Ascending aorta (tissue), 2 donors: ENCODE measurements at regions not wholly inside any gene's neighbourhood (a gene's known extent, or its start where the extent isn't known, plus 50 kb on each side); places are given as distances from the start of the nearest gene placed in this dataset.

Source experiments
- DNase-seq, 2 donors: peaks; one replicate each; pipeline ENCODE4 v3.0.0-alpha.2; 2019; ENCODE audit warnings: low spot score in 2 of 2
- H3K27ac ChIP-seq, 2 donors: fragments of 200-600 bp; sonication (generic); one replicate each; pipeline ENCODE4 v1.5.1; 2016 to 2017; ENCODE audit warnings: mild to moderate bottlenecking in 1 of 2
- H3K27me3 ChIP-seq: fragments of 200-600 bp; sonication (generic); one replicate; pipeline ENCODE4 v1.5.1; 2017
- H3K36me3 ChIP-seq, 2 donors: fragments of 200-600 bp; sonication (generic); one replicate each; pipeline ENCODE4 v1.5.1; 2016
- H3K4me1 ChIP-seq, 2 donors: fragments of 200-600 bp; sonication (generic); one replicate each; pipeline ENCODE4 v1.5.1; 2016 to 2017; ENCODE audit warnings: mild to moderate bottlenecking in 1 of 2
- H3K4me3 ChIP-seq, 2 donors: fragments of 200-600 bp; sonication (generic); one replicate each; pipeline ENCODE4 v1.5.1; 2016 to 2017; ENCODE audit warnings: mild to moderate bottlenecking in 1 of 2
- H3K9me3 ChIP-seq, 2 donors: fragments of 200-600 bp; sonication (generic); one replicate each; pipeline ENCODE4 v1.5.1; 2016
- CTCF ChIP-seq, 3 experiments: fragments of 200-600 bp in 2 of 3; fragments of 450-650 bp in 1 of 3; sonication (generic) in 2 of 3; IDR thresholded peaks; one replicate each; pipeline ENCODE4 v1.5.1; 2016 to 2019; ENCODE audit warnings: antibody characterized with exemption in 3 of 3, mild to moderate bottlenecking in 1 of 3, moderate library complexity in 1 of 3
- intact Hi-C: fragments of 100-400 bp; cut with DNase I; formaldehyde crosslinking; loops from one replicate; pipeline ENCODE4 v1.15.1; 2023

GRCh38 chr2:53397085-53397484 is 370.5 kb upstream of the CHAC2 start:
- intact Hi-C loops: no loop called here
- H3K27me3 ChIP-seq: no peaks in the 10 kb centered on the region
- H3K36me3 ChIP-seq: no peaks in the 10 kb centered on the region
- no peak overlapping the region for H3K4me3 ChIP-seq
- H3K27ac ChIP-seq: no peak overlapping the region
- TF ChIP-seq CTCF (IDR thresholded peaks at IDR 0.05): no peak
- no peaks in the 10 kb centered on the region for H3K4me1 ChIP-seq
- no peaks in the 10 kb centered on the region for H3K9me3 ChIP-seq
- DNase-seq: no peak

GRCh38 chr2:53381271-53381670 is 386.3 kb upstream of the CHAC2 start:
- no peak for TF ChIP-seq CTCF (IDR thresholded peaks at IDR 0.05)
- intact Hi-C loops: no loop called here
- no peak for DNase-seq
- Histone ChIP-seq H3K4me3 (no peak overlapping the region), H3K27ac (no peak overlapping the region), H3K4me1 (no peaks in the 10 kb centered on the region), H3K36me3 (no peaks in the 10 kb centered on the region), H3K27me3 (no peaks in the 10 kb centered on the region), H3K9me3 (no peaks in the 10 kb centered on the region)

GRCh38 chr2:53379547-53379946 is 388.1 kb upstream of the CHAC2 start:
- Histone ChIP-seq H3K27me3 (no peaks in the 10 kb centered on the region), H3K36me3 (no peaks in the 10 kb centered on the region), H3K27ac (no peak overlapping the region), H3K9me3 (no peaks in the 10 kb centered on the region), H3K4me3 (no peak overlapping the region), H3K4me1 (no peaks in the 10 kb centered on the region)
- intact Hi-C loops: no loop called here
- TF ChIP-seq CTCF (IDR thresholded peaks at IDR 0.05): no peak
- DNase-seq: no peak

GRCh38 chr2:53378791-53379190 is 388.8 kb upstream of the CHAC2 start:
- intact Hi-C loops: no loop called here
- no peak for DNase-seq
- Histone ChIP-seq H3K27me3 (no peaks in the 10 kb centered on the region), H3K4me1 (no peaks in the 10 kb centered on the region), H3K27ac (no peak overlapping the region), H3K4me3 (no peak overlapping the region), H3K9me3 (no peaks in the 10 kb centered on the region), H3K36me3 (no peaks in the 10 kb centered on the region)
- no peak for TF ChIP-seq CTCF (IDR thresholded peaks at IDR 0.05)

GRCh38 chr2:53373126-53373525 is 394.5 kb upstream of the CHAC2 start:
- intact Hi-C loops: no loop called here
- Histone ChIP-seq H3K9me3 (no peaks in the 10 kb centered on the region), H3K27me3 (no peaks in the 10 kb centered on the region), H3K27ac (no peak overlapping the region), H3K4me1 (no peaks in the 10 kb centered on the region), H3K4me3 (no peak overlapping the region), H3K36me3 (no peaks in the 10 kb centered on the region)
- no peak for TF ChIP-seq CTCF (IDR thresholded peaks at IDR 0.05)
- no peak for DNase-seq

GRCh38 chr2:53366543-53366942 is 401.1 kb upstream of the CHAC2 start:
- Histone ChIP-seq H3K4me1 (no peaks in the 10 kb centered on the region), H3K27me3 (no peaks in the 10 kb centered on the region), H3K4me3 (no peak overlapping the region), H3K9me3 (no peaks in the 10 kb centered on the region), H3K27ac (no peak overlapping the region), H3K36me3 (no peaks in the 10 kb centered on the region)
- intact Hi-C loops: no loop called here
- DNase-seq: no peak
- no peak for TF ChIP-seq CTCF (IDR thresholded peaks at IDR 0.05)
